ENCODE measurements at regions not wholly inside any gene's neighbourhood (a gene's known extent, or its start where the extent isn't known, plus 50 kb on each side); places are given as distances from the start of the nearest gene placed in this dataset.

DNA sequence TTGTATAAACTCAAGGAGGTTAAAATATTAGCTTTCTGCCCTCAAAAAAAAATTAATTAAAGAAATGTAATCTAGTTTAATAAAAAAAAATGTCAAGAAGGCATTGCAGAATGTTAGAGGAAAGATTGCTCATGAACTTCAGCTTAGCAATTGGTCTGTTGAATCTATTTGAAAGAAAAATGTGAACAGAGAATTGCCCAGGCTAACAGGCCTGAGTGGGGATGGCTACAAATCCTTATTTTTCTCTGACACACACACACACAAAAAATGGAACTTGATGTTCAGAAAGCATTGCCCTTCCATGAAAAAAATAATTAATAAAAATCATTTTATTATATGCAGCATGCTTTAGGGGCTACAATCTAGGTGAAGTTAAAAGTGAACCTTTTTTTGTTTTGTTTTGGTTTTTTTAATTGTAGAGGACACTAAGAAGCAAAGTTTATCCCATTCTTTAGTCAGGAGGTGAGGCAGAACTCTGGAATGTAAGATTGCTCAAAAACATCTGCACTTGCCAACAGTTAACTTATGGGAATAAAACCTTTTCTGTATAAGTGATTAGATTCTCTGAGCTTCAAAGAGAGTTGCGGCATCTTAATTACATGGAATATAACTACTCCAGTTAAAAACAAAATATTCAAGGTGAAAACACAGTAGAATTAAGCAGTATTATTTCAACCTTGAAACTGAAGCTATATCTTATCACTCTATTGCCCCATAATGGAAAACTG lies 658.5 kb upstream of the ADGRL2 start:
- TF ChIP-seq, protein P1, sequence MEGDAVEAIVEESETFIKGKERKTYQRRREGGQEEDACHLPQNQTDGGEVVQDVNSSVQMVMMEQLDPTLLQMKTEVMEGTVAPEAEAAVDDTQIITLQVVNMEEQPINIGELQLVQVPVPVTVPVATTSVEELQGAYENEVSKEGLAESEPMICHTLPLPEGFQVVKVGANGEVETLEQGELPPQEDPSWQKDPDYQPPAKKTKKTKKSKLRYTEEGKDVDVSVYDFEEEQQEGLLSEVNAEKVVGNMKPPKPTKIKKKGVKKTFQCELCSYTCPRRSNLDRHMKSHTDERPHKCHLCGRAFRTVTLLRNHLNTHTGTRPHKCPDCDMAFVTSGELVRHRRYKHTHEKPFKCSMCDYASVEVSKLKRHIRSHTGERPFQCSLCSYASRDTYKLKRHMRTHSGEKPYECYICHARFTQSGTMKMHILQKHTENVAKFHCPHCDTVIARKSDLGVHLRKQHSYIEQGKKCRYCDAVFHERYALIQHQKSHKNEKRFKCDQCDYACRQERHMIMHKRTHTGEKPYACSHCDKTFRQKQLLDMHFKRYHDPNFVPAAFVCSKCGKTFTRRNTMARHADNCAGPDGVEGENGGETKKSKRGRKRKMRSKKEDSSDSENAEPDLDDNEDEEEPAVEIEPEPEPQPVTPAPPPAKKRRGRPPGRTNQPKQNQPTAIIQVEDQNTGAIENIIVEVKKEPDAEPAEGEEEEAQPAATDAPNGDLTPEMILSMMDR (IDR thresholded peaks at IDR 0.05; ENCODE audit: borderline replicate concordance), result no peak
- H3K27me3 ChIP-seq (ENCODE audit: low read depth), result no peaks in the 10 kb centered on the region
- no peaks in the 10 kb centered on the region for H3K36me3 ChIP-seq
- H3K4me3 ChIP-seq, result no peak overlapping the region
- no peaks in the 10 kb centered on the region for H3K4me1 ChIP-seq
- H3K9me3 ChIP-seq (replicated peaks), result no peaks in the 10 kb centered on the region
- no peak for DNase-seq
- intact Hi-C loops (cut with micrococcal nuclease), result no loop called here
- no peak overlapping the region for H3K27ac ChIP-seq (replicated peaks)

DNA sequence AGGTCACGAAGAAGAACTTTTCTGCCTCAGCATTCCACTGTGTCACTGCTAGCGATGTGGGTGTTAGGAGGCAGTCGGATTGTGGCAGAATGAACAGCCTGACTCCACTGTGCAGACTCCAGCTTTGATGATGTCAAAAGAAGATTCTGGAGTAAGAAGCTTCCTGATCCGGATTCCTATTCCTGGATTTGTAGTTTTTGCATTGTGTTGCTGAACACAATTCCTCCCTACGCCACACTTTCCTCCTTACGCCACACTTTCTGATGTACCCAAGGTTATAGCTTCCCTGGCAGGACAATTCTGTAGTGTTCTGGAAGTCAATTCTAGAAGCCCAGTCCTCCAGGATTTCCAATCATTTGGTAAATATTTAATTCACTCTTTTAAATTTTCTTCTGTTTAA lies 665.2 kb upstream of the ADGRL2 start:
- intact Hi-C loops (cut with micrococcal nuclease), result no loop called here

DNA sequence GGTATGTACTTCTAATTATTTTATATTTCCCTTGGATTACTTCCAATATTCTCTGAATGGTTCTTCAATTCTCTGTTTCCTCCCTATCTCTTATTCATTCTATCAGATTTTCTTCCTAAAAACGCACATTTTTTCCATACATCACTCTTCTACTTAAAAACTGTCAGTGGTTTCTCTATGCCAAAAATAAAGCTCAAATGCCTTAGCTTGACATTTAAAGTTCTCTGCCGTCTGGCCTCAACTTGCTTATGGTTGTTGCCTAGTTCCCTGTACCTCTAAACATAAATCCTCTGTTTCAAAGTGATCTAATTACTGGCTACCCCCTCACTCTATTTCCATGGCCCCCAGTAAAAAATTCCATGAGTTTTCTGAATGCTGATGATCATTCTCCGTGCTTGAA lies 671.0 kb upstream of the ADGRL2 start:
- DNase-seq, result no peak
- Histone ChIP-seq H3K36me3 (no peaks in the 10 kb centered on the region), H3K4me1 (peaks cover 11% of the 10 kb centered on the region), H3K27me3 (ENCODE audit: low read depth) (no peaks in the 10 kb centered on the region), H3K9me3 (replicated peaks) (no peaks in the 10 kb centered on the region), H3K27ac (replicated peaks) (no peak overlapping the region), H3K4me3 (no peak overlapping the region)
- intact Hi-C loops (cut with micrococcal nuclease), result no loop called here
- TF ChIP-seq, protein P1 (IDR thresholded peaks at IDR 0.05; ENCODE audit: borderline replicate concordance), result no peak

More for the DNA sequence above, 665.2 kb upstream of the ADGRL2 start:
- no peak overlapping the region for H3K4me3 ChIP-seq
- H3K27ac ChIP-seq (replicated peaks), result no peak overlapping the region
- no peaks in the 10 kb centered on the region for H3K4me1 ChIP-seq
- H3K9me3 ChIP-seq (replicated peaks), result no peaks in the 10 kb centered on the region
- DNase-seq, result no peak
- no peaks in the 10 kb centered on the region for H3K36me3 ChIP-seq
- H3K27me3 ChIP-seq (ENCODE audit: low read depth), result no peaks in the 10 kb centered on the region
- TF ChIP-seq, protein P1 (IDR thresholded peaks at IDR 0.05; ENCODE audit: borderline replicate concordance), result no peak

DNA sequence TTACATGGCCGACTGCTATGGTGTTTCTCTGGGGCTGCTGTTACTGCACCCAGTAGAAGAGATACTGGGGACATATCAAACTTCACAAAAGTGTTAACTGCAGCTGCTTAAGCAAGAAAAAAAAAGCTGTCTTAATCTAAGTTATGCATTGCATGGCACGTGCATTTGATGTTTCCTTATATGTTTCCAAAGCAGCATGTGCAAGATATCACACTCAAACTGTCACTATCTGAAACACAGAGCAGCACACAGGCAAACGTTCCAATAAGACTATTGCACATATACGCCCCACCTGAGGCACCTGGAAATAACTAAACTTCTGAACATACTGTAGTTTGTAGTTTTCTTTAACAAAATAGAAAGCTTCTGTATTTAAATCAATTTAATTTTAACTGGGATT lies 671.4 kb upstream of the ADGRL2 start:
- intact Hi-C loops (cut with micrococcal nuclease), result no loop called here
- no peak for DNase-seq
- no peak overlapping the region for H3K27ac ChIP-seq (replicated peaks)
- H3K4me3 ChIP-seq, result no peak overlapping the region
- no peaks in the 10 kb centered on the region for H3K27me3 ChIP-seq (ENCODE audit: low read depth)
- TF ChIP-seq, protein P1 (IDR thresholded peaks at IDR 0.05; ENCODE audit: borderline replicate concordance), result no peak
- no peaks in the 10 kb centered on the region for H3K9me3 ChIP-seq (replicated peaks)
- H3K4me1 ChIP-seq, result peaks cover 11% of the 10 kb centered on the region
- no peaks in the 10 kb centered on the region for H3K36me3 ChIP-seq

DNA sequence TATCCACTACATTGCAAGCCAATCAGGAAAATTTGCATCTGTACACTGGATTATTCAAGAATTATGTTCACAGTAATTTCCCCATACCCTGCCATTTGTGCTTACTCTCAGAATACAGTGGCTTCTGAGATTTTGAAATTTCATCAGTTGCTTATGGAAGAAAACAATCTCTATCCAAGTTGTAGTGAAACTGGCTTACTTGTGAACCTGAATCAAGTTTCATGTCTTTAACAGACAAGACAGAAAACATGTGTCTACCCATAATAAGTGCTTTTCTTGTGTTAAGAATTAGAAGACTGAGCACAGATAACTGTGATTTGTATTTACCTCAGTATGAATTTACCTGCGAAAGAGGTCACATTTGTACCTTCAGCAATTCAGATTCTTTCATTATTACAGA lies 672.7 kb upstream of the ADGRL2 start:
- no peaks in the 10 kb centered on the region for H3K9me3 ChIP-seq (replicated peaks)
- H3K27me3 ChIP-seq (ENCODE audit: low read depth), result no peaks in the 10 kb centered on the region
- TF ChIP-seq, protein P1 (IDR thresholded peaks at IDR 0.05; ENCODE audit: borderline replicate concordance), result no peak
- no peak for DNase-seq
- intact Hi-C loops (cut with micrococcal nuclease), result no loop called here
- no peak overlapping the region for H3K27ac ChIP-seq (replicated peaks)
- H3K36me3 ChIP-seq, result no peaks in the 10 kb centered on the region
- peaks cover 11% of the 10 kb centered on the region for H3K4me1 ChIP-seq
- no peak overlapping the region for H3K4me3 ChIP-seq
